GM12865 (cell line): ENCODE measurements at regions not wholly inside any gene's neighbourhood (a gene's known extent, or its start where the extent isn't known, plus 50 kb on each side); places are given as distances from the start of the nearest gene placed in this dataset.

ENCODE experiments used
- DNase-seq: peaks from one replicate; pipeline ENCODE4 v3.0.0; 2010; ENCODE audit warnings: low read depth
- H3K4me3 ChIP-seq: 2 replicates; pipeline ENCODE4 v1.5.1; 2011; ENCODE audit warnings: mild to moderate bottlenecking, low read depth, low read length, control low read depth
- CTCF ChIP-seq: IDR thresholded peaks from 2 replicates; pipeline ENCODE4 v1.5.1; 2011; ENCODE audit warnings: low read length, control low read depth, low read depth, inconsistent platforms; ENCODE audit not compliant: insufficient read depth; ENCODE audit errors: missing control alignments

DNA sequence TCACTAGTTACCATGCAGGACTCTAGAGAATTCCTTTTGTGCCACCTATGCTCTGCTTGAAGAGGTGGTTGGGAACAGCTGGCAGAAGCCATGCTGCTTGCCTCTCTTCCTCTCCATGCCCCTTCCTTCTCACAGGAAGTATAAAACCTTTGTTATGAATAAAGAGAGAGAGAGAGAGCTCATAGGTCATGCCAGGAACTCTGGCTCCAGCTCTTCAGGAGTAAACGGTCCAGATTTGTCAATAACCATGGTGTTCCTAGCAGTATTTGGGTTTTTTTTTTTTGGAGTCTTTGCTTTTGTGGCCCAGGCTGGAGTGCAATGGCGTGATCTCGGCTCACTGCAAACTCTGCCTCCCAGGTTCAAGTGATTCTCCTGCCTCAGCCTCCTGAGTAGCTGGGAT, 97.7 kb upstream of the SLC4A7 start:
- no peak for DNase-seq
- H3K4me3 ChIP-seq = no peak overlapping the region
- TF ChIP-seq CTCF = no peak

- DNase-seq = no peak
- H3K4me3 ChIP-seq = no peak overlapping the region
- TF ChIP-seq CTCF = no peak
These were observed 93.8 kb upstream of the SLC4A7 start for GRCh38 chr3:27578032-27578431.

- TF ChIP-seq CTCF = no peak
- H3K4me3 ChIP-seq = no peak overlapping the region
- DNase-seq = no peak
These were observed 93.3 kb upstream of the SLC4A7 start for GRCh38 chr3:27577504-27577903.

- no peak for DNase-seq
- TF ChIP-seq CTCF = no peak
These were observed 92.0 kb upstream of the SLC4A7 start for GRCh38 chr3:27576171-27576570.

DNA sequence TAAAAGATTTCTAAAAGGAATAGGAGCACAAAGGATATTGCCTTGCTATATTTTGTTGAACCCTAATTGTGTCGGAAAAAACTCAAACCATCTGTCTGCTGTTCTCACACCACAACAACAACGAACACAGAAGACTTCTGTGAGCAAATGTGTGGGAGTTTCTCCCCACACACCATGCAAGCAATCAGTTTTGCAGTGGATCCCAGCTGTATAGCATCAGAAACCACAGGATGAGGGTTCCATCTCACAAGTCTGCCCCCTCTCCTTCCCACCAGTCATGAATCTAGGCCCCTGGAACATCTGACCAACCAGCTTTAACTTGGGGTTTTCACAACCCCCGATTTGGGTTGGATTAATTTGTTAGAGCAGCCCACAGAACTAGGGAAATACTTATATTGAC, 91.3 kb upstream of the SLC4A7 start:
- DNase-seq = no peak
- no peak for TF ChIP-seq CTCF

More at GRCh38 chr3:27576171-27576570, 92.0 kb upstream of the SLC4A7 start:
- H3K4me3 ChIP-seq = no peak overlapping the region

GRCh38 chr3:27574438-27574795, 90.2 kb upstream of the SLC4A7 start:
- H3K4me3 ChIP-seq = no peak overlapping the region
- DNase-seq = no peak
- TF ChIP-seq CTCF = no peak

More for the DNA sequence above, 91.3 kb upstream of the SLC4A7 start:
- H3K4me3 ChIP-seq = no peak overlapping the region

- no peak overlapping the region for H3K4me3 ChIP-seq
- no peak for TF ChIP-seq CTCF
- DNase-seq = no peak
These were observed 89.7 kb upstream of the SLC4A7 start for GRCh38 chr3:27573780-27574437.
